Cardiac fibroblast (primary cell): ENCODE measurements at regions not wholly inside any gene's neighbourhood (a gene's known extent, or its start where the extent isn't known, plus 50 kb on each side); places are given as distances from the start of the nearest gene placed in this dataset.

Experiments
- DNase-seq, 2 donors: peaks; one replicate each; pipeline versions ENCODE4 v3.0.0 to v3.0.0-alpha.2; 2010; ENCODE audit warnings: low read depth in 2 of 2
- H3K4me3 ChIP-seq, 2 donors: replicated peaks in 1 of 2; 1 replicate in 1 of 2; 2 replicates in 1 of 2; pipeline ENCODE4 v1.5.1; 2011; ENCODE audit warnings: low read depth in 2 of 2, low read length in 2 of 2, mild to moderate bottlenecking in 2 of 2, moderate library complexity in 1 of 2
- TF ChIP-seq, protein P1 (sequence below): IDR thresholded peaks from one replicate; pipeline ENCODE4 v1.5.1; 2011; ENCODE audit warnings: low read depth, mild to moderate bottlenecking, low read length, inconsistent platforms

DNA sequence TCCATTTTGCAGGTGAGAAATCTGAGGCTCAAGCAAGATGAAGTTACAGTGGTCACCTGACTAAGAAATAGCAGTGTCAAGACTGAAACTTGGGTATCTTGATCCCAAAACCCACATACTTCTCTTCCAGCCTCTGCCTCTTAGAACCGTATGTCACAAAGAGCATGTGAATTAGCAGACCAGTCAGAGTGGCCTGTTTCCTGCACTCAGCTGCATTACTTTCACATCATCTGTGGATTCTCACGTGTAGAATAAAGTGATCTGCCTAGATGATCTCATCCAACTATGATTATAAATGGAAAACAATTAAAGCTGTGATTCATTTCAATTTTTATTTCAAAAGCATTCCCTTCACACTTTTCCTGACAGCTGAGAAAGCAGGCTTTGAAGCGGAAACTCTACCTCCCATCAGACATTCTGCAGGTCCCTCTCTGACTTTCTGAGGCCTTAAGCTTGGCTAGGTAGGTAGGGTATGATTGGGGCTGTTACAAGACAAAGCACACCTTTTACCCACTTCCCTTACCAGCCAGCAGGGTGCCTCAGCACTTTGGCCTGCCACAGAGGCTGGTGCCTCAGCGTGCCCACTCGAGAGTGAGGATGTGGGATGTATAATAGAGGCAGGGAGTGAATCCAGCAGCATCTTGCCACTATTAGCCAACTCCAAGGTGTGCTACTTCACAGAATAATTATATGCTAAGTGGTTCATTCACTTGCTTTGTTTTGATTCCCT lies 70.2 kb upstream of the PDE1C start:
- TF ChIP-seq, protein P1, sequence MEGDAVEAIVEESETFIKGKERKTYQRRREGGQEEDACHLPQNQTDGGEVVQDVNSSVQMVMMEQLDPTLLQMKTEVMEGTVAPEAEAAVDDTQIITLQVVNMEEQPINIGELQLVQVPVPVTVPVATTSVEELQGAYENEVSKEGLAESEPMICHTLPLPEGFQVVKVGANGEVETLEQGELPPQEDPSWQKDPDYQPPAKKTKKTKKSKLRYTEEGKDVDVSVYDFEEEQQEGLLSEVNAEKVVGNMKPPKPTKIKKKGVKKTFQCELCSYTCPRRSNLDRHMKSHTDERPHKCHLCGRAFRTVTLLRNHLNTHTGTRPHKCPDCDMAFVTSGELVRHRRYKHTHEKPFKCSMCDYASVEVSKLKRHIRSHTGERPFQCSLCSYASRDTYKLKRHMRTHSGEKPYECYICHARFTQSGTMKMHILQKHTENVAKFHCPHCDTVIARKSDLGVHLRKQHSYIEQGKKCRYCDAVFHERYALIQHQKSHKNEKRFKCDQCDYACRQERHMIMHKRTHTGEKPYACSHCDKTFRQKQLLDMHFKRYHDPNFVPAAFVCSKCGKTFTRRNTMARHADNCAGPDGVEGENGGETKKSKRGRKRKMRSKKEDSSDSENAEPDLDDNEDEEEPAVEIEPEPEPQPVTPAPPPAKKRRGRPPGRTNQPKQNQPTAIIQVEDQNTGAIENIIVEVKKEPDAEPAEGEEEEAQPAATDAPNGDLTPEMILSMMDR = peak; percentile 1
- H3K4me3 ChIP-seq = no peak overlapping the region
- DNase-seq = no peak

GRCh38 chr7:32137059-32137458 lies 66.9 kb upstream of the PDE1C start:
- no peak overlapping the region for H3K4me3 ChIP-seq
- TF ChIP-seq, protein P1 = no peak
- DNase-seq = no peak

DNA sequence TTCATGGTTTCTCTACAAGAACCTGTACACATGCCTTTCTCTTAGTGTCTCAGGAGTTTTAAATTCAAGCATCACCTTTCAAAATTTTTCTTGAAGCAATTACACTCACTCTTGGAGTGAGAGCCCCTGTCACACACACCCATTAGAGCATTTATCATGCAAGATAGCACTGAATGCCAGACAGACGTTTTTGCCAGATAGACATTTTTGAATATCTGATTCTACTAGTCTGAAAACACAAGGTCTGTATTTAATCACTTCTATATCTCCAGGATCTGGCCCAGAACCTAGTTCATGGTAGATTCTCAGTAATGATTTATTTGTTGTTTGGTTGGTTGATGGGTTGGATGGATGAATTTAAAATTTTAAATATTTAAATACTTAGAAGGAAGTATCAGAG lies 60.9 kb upstream of the PDE1C start:
- TF ChIP-seq, protein P1 = no peak
- DNase-seq = no peak
- H3K4me3 ChIP-seq = no peak overlapping the region

GRCh38 chr7:32126843-32127242 lies 56.6 kb upstream of the PDE1C start:
- H3K4me3 ChIP-seq = no peak overlapping the region
- no peak for DNase-seq
- TF ChIP-seq, protein P1 = no peak
